ENCODE measurements at regions not wholly inside any gene's neighbourhood (a gene's known extent, or its start where the extent isn't known, plus 50 kb on each side); places are given as distances from the start of the nearest gene placed in this dataset.

DNA sequence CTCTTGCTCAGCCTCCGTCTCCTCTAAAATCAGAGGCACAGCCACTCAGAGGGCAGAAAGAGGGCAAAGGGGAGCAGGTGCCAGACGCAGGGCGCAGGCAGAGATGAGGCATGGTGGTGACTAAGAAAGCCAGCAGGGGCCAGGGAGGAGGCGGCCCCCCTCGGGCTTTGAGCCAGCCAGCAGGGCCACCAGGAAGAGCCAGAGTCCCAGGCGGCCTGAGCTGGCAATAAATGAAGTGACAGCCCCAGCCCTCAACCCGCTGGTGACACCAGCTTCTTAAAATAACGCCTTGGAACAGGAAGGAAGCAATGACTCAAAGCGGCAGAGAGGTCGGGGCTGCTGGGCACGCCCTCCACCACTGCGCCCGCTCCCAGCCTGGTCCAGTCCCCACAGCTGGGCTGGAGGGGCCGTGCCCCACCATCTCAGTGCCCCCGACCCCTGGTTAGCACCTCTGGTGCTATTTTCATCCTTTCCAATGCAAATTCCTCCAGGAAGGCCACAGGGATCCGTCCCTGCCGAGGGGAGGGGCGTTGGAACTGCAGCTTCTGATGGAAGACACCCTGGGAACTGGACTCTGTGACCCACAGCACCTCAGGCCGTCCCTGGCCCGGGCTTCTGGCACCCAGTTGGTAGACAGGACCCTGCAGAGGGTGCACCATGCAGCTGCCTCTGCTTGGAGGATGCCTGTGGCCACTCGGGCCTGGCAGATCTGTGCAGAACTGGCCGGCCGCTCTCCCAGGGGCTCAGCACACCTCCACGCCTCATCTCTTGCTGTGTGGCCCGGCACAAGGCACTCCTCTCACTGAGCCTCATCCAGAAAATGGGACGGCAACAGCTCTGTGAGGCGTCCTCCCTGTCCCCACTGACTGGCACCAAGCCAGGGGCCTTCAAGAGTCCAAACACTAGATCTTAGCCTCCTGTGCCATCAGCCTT lies 113.7 kb downstream of the NCOR2 start:
- Histone ChIP-seq H3K27ac (ENCODE audit: low read length) (peak overlapping the region; percentile 68), H3K9ac (ENCODE audit: low read length) (peak overlapping the region; percentile 59), H3K9me3 (ENCODE audit: insufficient read depth, low read length) (no peaks in the 10 kb centered on the region), H3K27me3 (ENCODE audit: low read depth, low read length) (no peaks in the 10 kb centered on the region), H3K4me1 (ENCODE audit: low read length) (peaks cover 57% of the 10 kb centered on the region), H3K79me2 (ENCODE audit: low read length) (peaks cover 71% of the 10 kb centered on the region), H2AFZ (ENCODE audit: low read depth, low read length) (no peak overlapping the region), H3K36me3 (replicated peaks; ENCODE audit: low read depth, low read length) (peaks cover 28% of the 10 kb centered on the region), H4K20me1 (ENCODE audit: insufficient read depth, low read length) (peaks cover 56% of the 10 kb centered on the region), H3K4me3 (ENCODE audit: low read length) (peak overlapping the region; percentile 66), H3K4me2 (ENCODE audit: low read length) (peak overlapping the region; percentile 96)
- no peak for TF ChIP-seq EZH2phosphoT487 (IDR thresholded peaks at IDR 0.05; ENCODE audit: low read depth)
- TF ChIP-seq, protein P1, sequence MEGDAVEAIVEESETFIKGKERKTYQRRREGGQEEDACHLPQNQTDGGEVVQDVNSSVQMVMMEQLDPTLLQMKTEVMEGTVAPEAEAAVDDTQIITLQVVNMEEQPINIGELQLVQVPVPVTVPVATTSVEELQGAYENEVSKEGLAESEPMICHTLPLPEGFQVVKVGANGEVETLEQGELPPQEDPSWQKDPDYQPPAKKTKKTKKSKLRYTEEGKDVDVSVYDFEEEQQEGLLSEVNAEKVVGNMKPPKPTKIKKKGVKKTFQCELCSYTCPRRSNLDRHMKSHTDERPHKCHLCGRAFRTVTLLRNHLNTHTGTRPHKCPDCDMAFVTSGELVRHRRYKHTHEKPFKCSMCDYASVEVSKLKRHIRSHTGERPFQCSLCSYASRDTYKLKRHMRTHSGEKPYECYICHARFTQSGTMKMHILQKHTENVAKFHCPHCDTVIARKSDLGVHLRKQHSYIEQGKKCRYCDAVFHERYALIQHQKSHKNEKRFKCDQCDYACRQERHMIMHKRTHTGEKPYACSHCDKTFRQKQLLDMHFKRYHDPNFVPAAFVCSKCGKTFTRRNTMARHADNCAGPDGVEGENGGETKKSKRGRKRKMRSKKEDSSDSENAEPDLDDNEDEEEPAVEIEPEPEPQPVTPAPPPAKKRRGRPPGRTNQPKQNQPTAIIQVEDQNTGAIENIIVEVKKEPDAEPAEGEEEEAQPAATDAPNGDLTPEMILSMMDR (IDR thresholded peaks at IDR 0.05; ENCODE audit: low read depth, low read length), result no peak

DNA sequence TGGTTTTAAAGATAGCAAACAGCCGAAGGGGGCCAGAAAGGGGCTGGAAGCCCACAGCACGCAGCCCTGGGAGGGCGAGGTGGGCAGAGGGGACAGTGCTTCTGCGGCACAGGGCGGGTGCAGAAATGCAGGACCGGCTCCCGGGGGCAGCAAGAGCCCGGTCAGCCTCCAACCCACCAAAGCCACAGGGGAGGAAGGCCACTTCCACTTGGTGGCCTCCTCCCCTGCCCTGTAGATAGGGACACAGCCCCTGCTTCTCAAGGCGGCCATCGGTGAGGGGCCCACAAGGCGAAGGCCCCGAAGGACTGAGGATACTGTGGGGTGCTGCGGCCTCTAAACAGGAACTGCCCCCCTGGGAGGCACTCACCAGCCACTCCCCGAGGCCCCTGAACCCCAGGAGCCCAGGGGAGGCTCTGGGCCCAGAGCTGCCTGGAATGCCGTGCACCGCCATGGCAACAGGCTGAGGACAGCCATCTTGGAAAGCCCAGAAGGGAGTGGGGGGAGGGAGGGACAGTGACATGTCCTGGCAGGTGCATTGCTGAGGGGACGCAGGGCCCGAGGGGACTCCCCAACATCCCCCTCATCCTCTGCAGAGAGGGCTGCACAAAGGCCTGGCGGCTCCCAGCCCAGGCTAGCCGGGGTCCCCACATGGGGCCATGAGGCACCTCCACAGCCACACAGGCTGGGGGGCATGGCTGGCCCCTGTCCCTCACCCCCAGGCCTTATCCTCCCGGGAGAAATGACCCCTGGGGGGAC lies 114.7 kb downstream of the NCOR2 start:
- H2AFZ ChIP-seq (ENCODE audit: low read depth, low read length), result no peak overlapping the region
- peaks cover 72% of the 10 kb centered on the region for H3K79me2 ChIP-seq (ENCODE audit: low read length)
- H3K27me3 ChIP-seq (ENCODE audit: low read depth, low read length), result no peaks in the 10 kb centered on the region
- peak overlapping the region; percentile 68 for H3K27ac ChIP-seq (ENCODE audit: low read length)
- H3K36me3 ChIP-seq (replicated peaks; ENCODE audit: low read depth, low read length), result peaks cover 31% of the 10 kb centered on the region
- TF ChIP-seq EZH2phosphoT487 (IDR thresholded peaks at IDR 0.05; ENCODE audit: low read depth), result no peak
- TF ChIP-seq, protein P1 (IDR thresholded peaks at IDR 0.05; ENCODE audit: low read depth, low read length), result no peak
- peak overlapping the region; percentile 96 for H3K4me2 ChIP-seq (ENCODE audit: low read length)
- peak overlapping the region; percentile 66 for H3K4me3 ChIP-seq (ENCODE audit: low read length)
- H3K4me1 ChIP-seq (ENCODE audit: low read length), result peaks cover 48% of the 10 kb centered on the region
- H4K20me1 ChIP-seq (ENCODE audit: insufficient read depth, low read length), result peaks cover 65% of the 10 kb centered on the region
- H3K9ac ChIP-seq (ENCODE audit: low read length), result peak overlapping the region; percentile 59
- no peaks in the 10 kb centered on the region for H3K9me3 ChIP-seq (ENCODE audit: insufficient read depth, low read length)

DNA sequence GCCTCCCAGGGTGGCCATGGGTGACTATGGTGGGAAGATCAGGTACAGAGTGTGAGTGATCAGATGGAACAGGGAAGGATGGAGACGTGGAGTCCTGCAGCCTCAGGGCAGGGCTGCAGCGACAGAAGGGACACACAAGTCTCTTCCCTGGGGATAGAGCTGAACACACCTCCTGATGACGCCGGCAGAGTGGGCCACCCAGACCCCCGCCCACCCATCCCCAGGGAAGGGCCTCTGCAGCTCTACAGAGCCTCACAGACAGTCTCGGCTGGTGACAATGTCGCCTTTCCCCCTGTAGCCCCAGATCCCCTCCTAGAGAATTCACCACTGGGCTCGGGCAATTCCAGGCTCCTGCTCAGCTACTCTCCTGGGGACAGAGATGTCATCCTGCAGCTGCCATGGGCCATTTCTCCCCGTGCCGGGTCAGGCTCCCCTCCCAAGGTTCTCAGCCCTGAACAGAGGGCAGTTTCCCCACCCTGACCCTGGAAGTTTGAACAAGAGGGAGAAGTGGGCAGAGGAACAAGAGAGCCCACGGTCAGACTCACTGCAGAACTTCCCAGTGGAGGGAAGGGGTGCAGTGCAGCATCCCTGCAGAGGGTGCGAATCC lies 115.7 kb downstream of the NCOR2 start:
- Histone ChIP-seq H3K27me3 (ENCODE audit: low read depth, low read length) (no peaks in the 10 kb centered on the region), H3K9me3 (ENCODE audit: insufficient read depth, low read length) (no peaks in the 10 kb centered on the region), H3K79me2 (ENCODE audit: low read length) (peaks cover 72% of the 10 kb centered on the region), H2AFZ (ENCODE audit: low read depth, low read length) (no peak overlapping the region), H4K20me1 (ENCODE audit: insufficient read depth, low read length) (peaks cover 65% of the 10 kb centered on the region), H3K4me2 (ENCODE audit: low read length) (no peak overlapping the region), H3K4me1 (ENCODE audit: low read length) (peaks cover 46% of the 10 kb centered on the region), H3K4me3 (ENCODE audit: low read length) (no peak overlapping the region), H3K36me3 (replicated peaks; ENCODE audit: low read depth, low read length) (peaks cover 31% of the 10 kb centered on the region), H3K27ac (ENCODE audit: low read length) (no peak overlapping the region), H3K9ac (ENCODE audit: low read length) (no peak overlapping the region)
- TF ChIP-seq EZH2phosphoT487 (IDR thresholded peaks at IDR 0.05; ENCODE audit: low read depth), result no peak
- TF ChIP-seq, protein P1 (IDR thresholded peaks at IDR 0.05; ENCODE audit: low read depth, low read length), result no peak

Data from OCI-LY3 (cell line).